ENCODE measurements at regions not wholly inside any gene's neighbourhood (a gene's known extent, or its start where the extent isn't known, plus 50 kb on each side); places are given as distances from the start of the nearest gene placed in this dataset.

DNA sequence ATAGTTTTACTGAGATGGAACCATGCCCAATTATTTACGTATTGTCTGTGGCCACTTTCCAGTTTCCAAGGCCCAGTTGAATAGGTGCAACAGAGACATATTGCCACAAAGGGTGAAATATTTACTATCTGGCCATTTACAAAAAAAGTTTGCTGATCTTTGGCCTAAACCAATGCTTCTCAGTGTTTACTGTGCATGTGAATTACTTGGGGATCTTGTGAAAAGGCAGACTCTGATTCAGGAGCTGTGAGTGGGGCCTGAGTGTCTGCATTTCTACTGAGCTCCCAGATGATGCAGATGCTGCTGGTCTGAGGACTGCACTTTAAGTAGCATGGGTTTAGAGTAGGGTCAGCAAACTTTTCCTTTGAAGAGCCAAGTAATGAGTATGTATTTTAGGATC lies 94.1 kb upstream of the PDE5A start:
- TF ChIP-seq CTCF (IDR thresholded peaks at IDR 0.05) (no peak), POLR2A (IDR thresholded peaks at IDR 0.05) (no peak)
